ENCODE measurements at regions not wholly inside any gene's neighbourhood (a gene's known extent, or its start where the extent isn't known, plus 50 kb on each side); places are given as distances from the start of the nearest gene placed in this dataset.

DNA sequence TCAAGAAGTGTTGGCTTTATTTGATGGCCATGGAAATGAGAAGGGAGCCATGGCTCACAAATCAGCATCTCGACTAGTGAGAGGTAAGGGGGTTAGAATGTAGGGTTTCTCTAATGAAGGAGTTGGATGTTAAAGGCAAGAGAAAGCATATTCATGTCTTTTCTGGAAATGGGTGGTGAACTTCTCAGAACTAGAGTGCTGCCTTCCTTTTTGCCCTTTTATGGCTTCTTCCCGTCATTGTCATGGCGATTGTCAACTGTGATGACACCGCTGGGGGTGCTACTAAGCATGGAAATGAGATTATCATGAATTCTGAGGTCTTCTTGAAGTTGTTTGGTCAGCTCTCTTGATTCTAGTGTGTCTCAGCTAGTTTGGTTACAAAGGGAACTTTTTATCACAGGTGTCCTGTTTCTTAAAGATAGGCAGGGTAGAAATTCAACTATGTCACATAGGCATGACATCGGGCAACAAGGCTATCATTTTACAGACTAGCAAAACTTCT, 180.4 kb downstream of the LIG4 start:
- no peaks in the 10 kb centered on the region for H3K4me1 ChIP-seq (ENCODE audit: control insufficient read depth, insufficient read depth, low read length)
- H3K36me3 ChIP-seq (ENCODE audit: control insufficient read depth in 2 of 2, insufficient read depth in 1 of 2, low read length in 2 of 2), result no peaks in the 10 kb centered on the region
- TF ChIP-seq, protein P1, sequence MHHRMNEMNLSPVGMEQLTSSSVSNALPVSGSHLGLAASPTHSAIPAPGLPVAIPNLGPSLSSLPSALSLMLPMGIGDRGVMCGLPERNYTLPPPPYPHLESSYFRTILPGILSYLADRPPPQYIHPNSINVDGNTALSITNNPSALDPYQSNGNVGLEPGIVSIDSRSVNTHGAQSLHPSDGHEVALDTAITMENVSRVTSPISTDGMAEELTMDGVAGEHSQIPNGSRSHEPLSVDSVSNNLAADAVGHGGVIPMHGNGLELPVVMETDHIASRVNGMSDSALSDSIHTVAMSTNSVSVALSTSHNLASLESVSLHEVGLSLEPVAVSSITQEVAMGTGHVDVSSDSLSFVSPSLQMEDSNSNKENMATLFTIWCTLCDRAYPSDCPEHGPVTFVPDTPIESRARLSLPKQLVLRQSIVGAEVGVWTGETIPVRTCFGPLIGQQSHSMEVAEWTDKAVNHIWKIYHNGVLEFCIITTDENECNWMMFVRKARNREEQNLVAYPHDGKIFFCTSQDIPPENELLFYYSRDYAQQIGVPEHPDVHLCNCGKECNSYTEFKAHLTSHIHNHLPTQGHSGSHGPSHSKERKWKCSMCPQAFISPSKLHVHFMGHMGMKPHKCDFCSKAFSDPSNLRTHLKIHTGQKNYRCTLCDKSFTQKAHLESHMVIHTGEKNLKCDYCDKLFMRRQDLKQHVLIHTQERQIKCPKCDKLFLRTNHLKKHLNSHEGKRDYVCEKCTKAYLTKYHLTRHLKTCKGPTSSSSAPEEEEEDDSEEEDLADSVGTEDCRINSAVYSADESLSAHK (tag by site-specific recombination; IDR thresholded peaks at IDR 0.05), result no peak
- TF ChIP-seq ZNF76 (tag by site-specific recombination; IDR thresholded peaks at IDR 0.05; ENCODE audit: borderline replicate concordance, low read depth), result no peak
- no peak for TF ChIP-seq PRDM1 (tag by site-specific recombination; IDR thresholded peaks at IDR 0.05)
- TF ChIP-seq TRIM28 (IDR thresholded peaks at IDR 0.05; ENCODE audit: borderline replicate concordance, low read length), result no peak
- no peak for TF ChIP-seq ZNF664 (tag by site-specific recombination; IDR thresholded peaks at IDR 0.05)
- TF ChIP-seq ZNF274 (IDR thresholded peaks at IDR 0.05; ENCODE audit: low read length), result no peak
- no peak for TF ChIP-seq ZNF274 (tag by site-specific recombination; IDR thresholded peaks at IDR 0.05; ENCODE audit: borderline replicate concordance)
- no peak for TF ChIP-seq ZNF175 (tag by site-specific recombination; IDR thresholded peaks at IDR 0.05)
- TF ChIP-seq BCL11A (tag by site-specific recombination; IDR thresholded peaks at IDR 0.05; ENCODE audit: low read depth), result no peak
- TF ChIP-seq, protein P2, sequence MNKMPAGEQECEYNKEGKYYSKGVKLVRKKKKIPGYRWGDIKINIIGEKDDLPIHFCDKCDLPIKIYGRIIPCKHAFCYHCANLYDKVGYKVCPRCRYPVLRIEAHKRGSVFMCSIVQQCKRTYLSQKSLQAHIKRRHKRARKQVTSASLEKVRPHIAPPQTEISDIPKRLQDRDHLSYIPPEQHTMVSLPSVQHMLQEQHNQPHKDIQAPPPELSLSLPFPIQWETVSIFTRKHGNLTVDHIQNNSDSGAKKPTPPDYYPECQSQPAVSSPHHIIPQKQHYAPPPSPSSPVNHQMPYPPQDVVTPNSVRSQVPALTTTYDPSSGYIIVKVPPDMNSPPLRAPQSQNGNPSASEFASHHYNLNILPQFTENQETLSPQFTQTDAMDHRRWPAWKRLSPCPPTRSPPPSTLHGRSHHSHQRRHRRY (tag by site-specific recombination; IDR thresholded peaks at IDR 0.05), result no peak
- TF ChIP-seq ZNF792 (tag by site-specific recombination; IDR thresholded peaks at IDR 0.05), result no peak
- no peak for TF ChIP-seq ZNF677 (tag by site-specific recombination; IDR thresholded peaks at IDR 0.05)
- TF ChIP-seq ZNF510 (tag by site-specific recombination; IDR thresholded peaks at IDR 0.05; ENCODE audit: insufficient replicate concordance), result no peak
- no peak for TF ChIP-seq ZNF626 (tag by site-specific recombination; IDR thresholded peaks at IDR 0.05)
- TF ChIP-seq ZBTB7A (tag by site-specific recombination; IDR thresholded peaks at IDR 0.05; ENCODE audit: low read depth), result no peak
- no peak for TF ChIP-seq ZNF548 (tag by site-specific recombination; IDR thresholded peaks at IDR 0.05)
- POLR2A ChIA-PET, result no interaction called here
- no peak overlapping the region for H3K27ac ChIP-seq (ENCODE audit: extremely low read depth, low read depth, low read length)
- no peak overlapping the region for H3K4me3 ChIP-seq (ENCODE audit: low read depth, low read length)
- H3K9me3 ChIP-seq (ENCODE audit: control insufficient read depth, insufficient read depth, low read depth, low read length), result no peaks in the 10 kb centered on the region
- CTCF ChIA-PET, result no interaction called here

DNA sequence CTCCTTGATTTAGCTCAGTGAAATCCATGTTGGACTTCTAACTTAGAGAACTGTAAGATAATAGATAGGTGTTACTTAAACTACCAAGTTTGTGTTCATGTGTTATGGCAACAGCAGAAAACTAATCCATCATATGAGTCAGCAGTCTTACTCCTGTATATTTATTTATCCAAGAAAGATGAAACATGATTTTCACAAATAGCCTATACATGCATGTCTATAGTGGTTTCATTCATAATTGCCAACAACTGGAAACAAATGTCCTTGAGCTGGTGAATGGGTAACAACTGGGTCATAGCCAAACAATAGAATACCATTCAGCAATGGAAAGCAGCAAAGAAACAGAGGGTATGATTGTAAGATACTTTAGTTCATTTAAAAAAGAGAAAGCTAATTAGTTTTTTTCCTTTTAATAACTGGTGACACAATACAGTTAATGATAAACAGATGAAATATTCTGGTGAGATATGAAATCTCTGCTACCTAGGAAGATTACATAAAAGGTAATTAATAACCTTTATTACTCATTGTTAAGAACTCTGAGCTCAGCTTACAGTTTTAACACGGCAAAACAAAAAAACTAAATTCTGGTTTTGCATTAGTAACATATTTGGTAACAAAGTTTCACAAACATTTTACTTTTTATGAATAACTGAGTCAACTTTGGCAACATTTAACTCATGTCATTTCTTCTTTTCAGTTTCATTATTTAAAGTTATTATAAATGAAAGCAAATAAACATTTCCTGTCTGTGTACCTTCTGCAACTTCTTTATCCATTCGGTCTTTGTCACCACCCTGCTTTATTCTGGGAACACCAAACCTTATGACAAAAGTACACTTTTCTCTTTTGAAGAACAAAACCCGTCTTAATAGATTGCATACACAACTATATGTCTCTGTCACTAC, 181.3 kb downstream of the LIG4 start:
- Histone ChIP-seq H3K4me1 (ENCODE audit: control insufficient read depth, insufficient read depth, low read length) (no peaks in the 10 kb centered on the region), H3K36me3 (ENCODE audit: control insufficient read depth in 2 of 2, insufficient read depth in 1 of 2, low read length in 2 of 2) (no peaks in the 10 kb centered on the region), H3K9me3 (ENCODE audit: control insufficient read depth, insufficient read depth, low read depth, low read length) (no peaks in the 10 kb centered on the region), H3K27ac (ENCODE audit: extremely low read depth, low read depth, low read length) (no peak overlapping the region), H3K4me3 (ENCODE audit: low read depth, low read length) (no peak overlapping the region)
- ChIA-PET CTCF (no interaction called here), POLR2A (no interaction called here)
- TF ChIP-seq, protein P3, sequence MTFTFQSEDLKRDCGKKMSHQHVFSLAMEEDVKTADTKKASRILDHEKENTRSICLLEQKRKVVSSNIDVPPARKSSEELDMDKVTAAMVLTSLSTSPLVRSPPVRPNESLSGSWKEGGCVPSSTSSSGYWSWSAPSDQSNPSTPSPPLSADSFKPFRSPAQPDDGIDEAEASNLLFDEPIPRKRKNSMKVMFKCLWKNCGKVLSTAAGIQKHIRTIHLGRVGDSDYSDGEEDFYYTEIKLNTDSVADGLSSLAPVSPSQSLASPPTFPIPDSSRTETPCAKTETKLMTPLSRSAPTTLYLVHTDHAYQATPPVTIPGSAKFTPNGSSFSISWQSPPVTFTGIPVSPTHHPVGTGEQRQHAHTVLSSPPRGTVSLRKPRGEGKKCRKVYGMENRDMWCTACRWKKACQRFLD (tag by site-specific recombination; IDR thresholded peaks at IDR 0.05), result no peak
- TF ChIP-seq KLF7 (tag by site-specific recombination; IDR thresholded peaks at IDR 0.05; ENCODE audit: borderline replicate concordance) (no peak), ZNF48 (tag by site-specific recombination; IDR thresholded peaks at IDR 0.05) (no peak), ZNF184 (tag by site-specific recombination; IDR thresholded peaks at IDR 0.05) (no peak), HOXD13 (CRISPR knock-in tag; IDR thresholded peaks at IDR 0.05; ENCODE audit: borderline replicate concordance) (no peak), ZNF169 (tag by site-specific recombination; IDR thresholded peaks at IDR 0.05) (no peak), ZNF677 (tag by site-specific recombination; IDR thresholded peaks at IDR 0.05) (no peak), ZNF529 (tag by site-specific recombination; IDR thresholded peaks at IDR 0.05; ENCODE audit: insufficient replicate concordance) (no peak), ZNF776 (tag by site-specific recombination; IDR thresholded peaks at IDR 0.05; ENCODE audit: borderline replicate concordance) (no peak), ZNF426 (tag by site-specific recombination; IDR thresholded peaks at IDR 0.05) (no peak)
- TF ChIP-seq, protein P4, sequence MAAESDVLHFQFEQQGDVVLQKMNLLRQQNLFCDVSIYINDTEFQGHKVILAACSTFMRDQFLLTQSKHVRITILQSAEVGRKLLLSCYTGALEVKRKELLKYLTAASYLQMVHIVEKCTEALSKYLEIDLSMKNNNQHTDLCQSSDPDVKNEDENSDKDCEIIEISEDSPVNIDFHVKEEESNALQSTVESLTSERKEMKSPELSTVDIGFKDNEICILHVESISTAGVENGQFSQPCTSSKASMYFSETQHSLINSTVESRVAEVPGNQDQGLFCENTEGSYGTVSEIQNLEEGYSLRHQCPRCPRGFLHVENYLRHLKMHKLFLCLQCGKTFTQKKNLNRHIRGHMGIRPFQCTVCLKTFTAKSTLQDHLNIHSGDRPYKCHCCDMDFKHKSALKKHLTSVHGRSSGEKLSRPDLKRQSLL (tag by site-specific recombination; IDR thresholded peaks at IDR 0.05), result no peak
- TF ChIP-seq, protein P5, sequence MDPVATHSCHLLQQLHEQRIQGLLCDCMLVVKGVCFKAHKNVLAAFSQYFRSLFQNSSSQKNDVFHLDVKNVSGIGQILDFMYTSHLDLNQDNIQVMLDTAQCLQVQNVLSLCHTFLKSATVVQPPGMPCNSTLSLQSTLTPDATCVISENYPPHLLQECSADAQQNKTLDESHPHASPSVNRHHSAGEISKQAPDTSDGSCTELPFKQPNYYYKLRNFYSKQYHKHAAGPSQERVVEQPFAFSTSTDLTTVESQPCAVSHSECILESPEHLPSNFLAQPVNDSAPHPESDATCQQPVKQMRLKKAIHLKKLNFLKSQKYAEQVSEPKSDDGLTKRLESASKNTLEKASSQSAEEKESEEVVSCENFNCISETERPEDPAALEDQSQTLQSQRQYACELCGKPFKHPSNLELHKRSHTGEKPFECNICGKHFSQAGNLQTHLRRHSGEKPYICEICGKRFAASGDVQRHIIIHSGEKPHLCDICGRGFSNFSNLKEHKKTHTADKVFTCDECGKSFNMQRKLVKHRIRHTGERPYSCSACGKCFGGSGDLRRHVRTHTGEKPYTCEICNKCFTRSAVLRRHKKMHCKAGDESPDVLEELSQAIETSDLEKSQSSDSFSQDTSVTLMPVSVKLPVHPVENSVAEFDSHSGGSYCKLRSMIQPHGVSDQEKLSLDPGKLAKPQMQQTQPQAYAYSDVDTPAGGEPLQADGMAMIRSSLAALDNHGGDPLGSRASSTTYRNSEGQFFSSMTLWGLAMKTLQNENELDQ (tag by site-specific recombination; IDR thresholded peaks at IDR 0.05; ENCODE audit: low read depth), result no peak
